Neural progenitor cell (in vitro differentiated cells): ENCODE measurements at regions not wholly inside any gene's neighbourhood (a gene's known extent, or its start where the extent isn't known, plus 50 kb on each side); places are given as distances from the start of the nearest gene placed in this dataset.

Experiments
- DNase-seq: peaks from one replicate; pipeline ENCODE4 v3.0.0-alpha.2; 2016; ENCODE audit warnings: low spot score
- H2AFZ ChIP-seq: fragments of 200-600 bp; sonication (generic); replicated peaks from 2 replicates; pipeline ENCODE4 v1.6.1; 2016; ENCODE audit warnings: antibody characterized with exemption
- H3F3A ChIP-seq: fragments of 200-600 bp; sonication (generic); 2 replicates; pipeline ENCODE4 v1.6.1; 2016; ENCODE audit warnings: antibody characterized with exemption, low read depth
- H3K27ac ChIP-seq: fragments of 200-600 bp; sonication (generic); 2 replicates; pipeline ENCODE4 v1.5.1; 2016; ENCODE audit warnings: mild to moderate bottlenecking
- H3K27me3 ChIP-seq: fragments of 200-600 bp; sonication (generic); 2 replicates; pipeline ENCODE4 v1.6.1; 2016; ENCODE audit warnings: mild to moderate bottlenecking, moderate library complexity
- H3K36me3 ChIP-seq: fragments of 200-600 bp; sonication (generic); 2 replicates; pipeline ENCODE4 v1.5.1; 2016
- H3K4me1 ChIP-seq: fragments of 200-600 bp; sonication (generic); 2 replicates; pipeline ENCODE4 v1.6.1; 2016; ENCODE audit warnings: mixed run types
- H3K4me2 ChIP-seq: fragments of 200-600 bp; sonication (generic); 2 replicates; pipeline ENCODE4 v1.6.1; 2016
- H3K4me3 ChIP-seq: fragments of 200-600 bp; sonication (generic); 2 replicates; pipeline ENCODE4 v1.5.1; 2016
- H3K79me2 ChIP-seq: fragments of 200-600 bp; sonication (generic); 2 replicates; pipeline ENCODE4 v1.6.1; 2016; ENCODE audit warnings: low read depth
- H3K9ac ChIP-seq: fragments of 200-600 bp; sonication (generic); 2 replicates; pipeline ENCODE4 v1.6.1; 2016
- H3K9me3 ChIP-seq: fragments of 200-600 bp; sonication (generic); 2 replicates; pipeline ENCODE4 v1.5.1; 2016; ENCODE audit warnings: low read depth
- H4K20me1 ChIP-seq: fragments of 200-600 bp; sonication (generic); 2 replicates; pipeline ENCODE4 v1.6.1; 2016; ENCODE audit warnings: low read depth
- H3K27ac Mint-ChIP-seq: 3 replicates; pipeline ENCODE4 v1.8.0; 2021; ENCODE audit warnings: mixed read lengths
- H3K27me3 Mint-ChIP-seq: 2 replicates; pipeline ENCODE4 v1.8.0; 2022; ENCODE audit warnings: low read depth, mild to moderate bottlenecking, inconsistent platforms, moderate library complexity, mixed read lengths; ENCODE audit not compliant: insufficient read depth
- H3K36me3 Mint-ChIP-seq: 3 replicates; pipeline ENCODE4 v1.8.0; 2021; ENCODE audit warnings: mixed read lengths
- H3K4me1 Mint-ChIP-seq: 3 replicates; pipeline ENCODE4 v1.8.0; 2021; ENCODE audit warnings: mixed read lengths
- H3K4me3 Mint-ChIP-seq: 3 replicates; pipeline ENCODE4 v1.8.0; 2021; ENCODE audit warnings: mild to moderate bottlenecking, moderate library complexity, mixed read lengths
- H3K9me3 Mint-ChIP-seq: 3 replicates; pipeline ENCODE4 v1.8.0; 2020; ENCODE audit warnings: mixed read lengths
- CTCF ChIP-seq: fragments of 200-600 bp; sonication (generic); IDR thresholded peaks from 2 replicates; pipeline ENCODE4 v1.5.1; 2017; ENCODE audit warnings: antibody characterized with exemption, mild to moderate bottlenecking
- EZH2 ChIP-seq: fragments of 200-600 bp; sonication (generic); IDR thresholded peaks from 2 replicates; pipeline ENCODE4 v1.6.1; 2017; ENCODE audit warnings: antibody characterized with exemption, mild to moderate bottlenecking, moderate library complexity
- EZH2phosphoT487 ChIP-seq: fragments of 200-600 bp; sonication (generic); IDR thresholded peaks from 2 replicates; pipeline ENCODE4 v1.6.1; 2017; ENCODE audit warnings: antibody characterized with exemption

DNA sequence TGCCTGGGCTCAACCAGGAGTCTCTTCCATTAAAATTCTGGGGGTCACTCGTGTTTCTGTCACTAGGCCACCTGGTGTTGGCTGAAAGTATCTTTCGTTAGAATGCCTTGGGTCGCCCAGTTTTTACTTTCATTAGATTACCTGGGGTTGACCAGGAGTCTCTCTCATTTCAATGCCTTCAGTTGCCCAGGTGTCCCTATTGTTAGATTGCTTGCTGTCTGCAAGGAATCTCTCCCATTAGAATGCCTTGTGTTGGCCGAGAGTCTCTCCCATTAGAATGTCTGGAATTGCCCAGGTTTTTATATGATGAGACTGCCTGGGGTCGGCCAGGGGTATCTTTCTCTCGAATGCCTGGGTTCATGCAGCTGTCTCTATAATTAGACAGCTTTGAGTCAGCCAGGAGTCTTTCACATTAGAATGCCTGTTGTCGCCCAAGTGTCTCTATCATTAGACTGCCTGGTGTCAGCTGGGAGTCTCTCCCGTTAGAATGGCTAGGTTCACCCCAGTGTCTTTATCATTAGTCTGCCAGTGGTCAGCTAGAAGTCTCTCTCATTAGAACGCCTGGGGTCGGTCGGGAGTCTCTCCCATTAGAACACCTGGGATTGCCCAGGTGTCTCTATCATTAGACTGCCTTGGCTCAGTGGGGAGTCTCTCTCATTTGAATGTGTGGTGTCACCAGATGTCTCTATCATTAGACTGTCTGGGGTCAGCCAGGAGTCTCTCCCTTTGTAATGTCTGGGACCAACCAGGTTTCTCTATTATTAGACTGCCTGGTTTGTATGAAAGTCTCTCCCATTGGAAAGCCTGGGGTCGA lies 1446.8 kb downstream of the UQCRFS1 start:
- Mint-ChIP-seq H3K9me3 (peaks cover 76% of the 10 kb centered on the region), H3K27me3 (peaks cover 2% of the 10 kb centered on the region), H3K4me3 (no peak overlapping the region), H3K4me1 (no peaks in the 10 kb centered on the region), H3K36me3 (peaks cover 6% of the 10 kb centered on the region), H3K27ac (no peak overlapping the region)
- DNase-seq, result no peak
- Histone ChIP-seq H3K9me3 (no peaks in the 10 kb centered on the region), H2AFZ (no peak overlapping the region), H3F3A (no peaks in the 10 kb centered on the region), H3K79me2 (no peaks in the 10 kb centered on the region), H3K27ac (no peak overlapping the region), H4K20me1 (no peaks in the 10 kb centered on the region), H3K4me3 (no peak overlapping the region), H3K27me3 (no peaks in the 10 kb centered on the region), H3K36me3 (no peaks in the 10 kb centered on the region), H3K4me1 (no peaks in the 10 kb centered on the region), H3K9ac (no peak overlapping the region), H3K4me2 (no peak overlapping the region)
- TF ChIP-seq EZH2phosphoT487, result no peak
- no peak for TF ChIP-seq EZH2
- no peak for TF ChIP-seq CTCF

- Mint-ChIP-seq H3K27me3 (peaks cover 2% of the 10 kb centered on the region), H3K36me3 (peaks cover 6% of the 10 kb centered on the region)
- H3K9me3 ChIP-seq, result no peaks in the 10 kb centered on the region
These were observed 1447.6 kb downstream of the UQCRFS1 start for GRCh38 chr19:27765397-27765796.

GRCh38 chr19:27764186-27764804 lies 1448.7 kb downstream of the UQCRFS1 start:
- peaks cover 6% of the 10 kb centered on the region for H3K36me3 Mint-ChIP-seq
- no peak overlapping the region for H3K4me3 ChIP-seq
- H3K4me1 ChIP-seq, result no peaks in the 10 kb centered on the region
- no peaks in the 10 kb centered on the region for H4K20me1 ChIP-seq
- no peak for DNase-seq
- H3K4me3 Mint-ChIP-seq, result no peak overlapping the region
- H3K27me3 Mint-ChIP-seq, result peaks cover 2% of the 10 kb centered on the region
- no peaks in the 10 kb centered on the region for H3F3A ChIP-seq
- H3K27me3 ChIP-seq, result no peaks in the 10 kb centered on the region
- H3K27ac ChIP-seq, result no peak overlapping the region
- no peak overlapping the region for H3K9ac ChIP-seq
- H3K4me2 ChIP-seq, result no peak overlapping the region
- H3K79me2 ChIP-seq, result no peaks in the 10 kb centered on the region
- H2AFZ ChIP-seq, result no peak overlapping the region
- no peaks in the 10 kb centered on the region for H3K36me3 ChIP-seq
- no peaks in the 10 kb centered on the region for H3K9me3 ChIP-seq
- H3K27ac Mint-ChIP-seq, result no peak overlapping the region
- TF ChIP-seq EZH2 (no peak), CTCF (no peak), EZH2phosphoT487 (no peak)
- no peaks in the 10 kb centered on the region for H3K4me1 Mint-ChIP-seq
- peaks cover 75% of the 10 kb centered on the region for H3K9me3 Mint-ChIP-seq

More at GRCh38 chr19:27765397-27765796, 1447.6 kb downstream of the UQCRFS1 start:
- no peak overlapping the region for H3K27ac Mint-ChIP-seq
- no peak for DNase-seq
- Histone ChIP-seq H3K4me3 (no peak overlapping the region), H3K4me2 (no peak overlapping the region), H4K20me1 (no peaks in the 10 kb centered on the region), H3K27ac (no peak overlapping the region), H3F3A (no peaks in the 10 kb centered on the region), H2AFZ (no peak overlapping the region), H3K36me3 (no peaks in the 10 kb centered on the region), H3K4me1 (no peaks in the 10 kb centered on the region), H3K9ac (no peak overlapping the region), H3K79me2 (no peaks in the 10 kb centered on the region), H3K27me3 (no peaks in the 10 kb centered on the region)
- TF ChIP-seq EZH2 (no peak), CTCF (no peak), EZH2phosphoT487 (no peak)
- H3K4me1 Mint-ChIP-seq, result no peaks in the 10 kb centered on the region
- H3K9me3 Mint-ChIP-seq, result peaks cover 78% of the 10 kb centered on the region
- no peak overlapping the region for H3K4me3 Mint-ChIP-seq
